GM20000 (cell line): ENCODE measurements at regions not wholly inside any gene's neighbourhood (a gene's known extent, or its start where the extent isn't known, plus 50 kb on each side); places are given as distances from the start of the nearest gene placed in this dataset.
"Not testable (repeated sequence)": the region's sequence is repeated elsewhere in the genome, so short reads cannot be mapped to it uniquely, and the experiment has no call there.

Experiments used
- DNase-seq: peaks from one replicate; pipeline ENCODE4 v3.0.0; 2012; ENCODE audit warnings: low spot score
- TF ChIP-seq, protein P1 (sequence below): IDR thresholded peaks from 2 replicates; pipeline ENCODE4 v1.5.1; 2012; ENCODE audit warnings: mild to moderate bottlenecking, control low read depth; ENCODE audit errors: extremely low read depth, missing control alignments

DNA sequence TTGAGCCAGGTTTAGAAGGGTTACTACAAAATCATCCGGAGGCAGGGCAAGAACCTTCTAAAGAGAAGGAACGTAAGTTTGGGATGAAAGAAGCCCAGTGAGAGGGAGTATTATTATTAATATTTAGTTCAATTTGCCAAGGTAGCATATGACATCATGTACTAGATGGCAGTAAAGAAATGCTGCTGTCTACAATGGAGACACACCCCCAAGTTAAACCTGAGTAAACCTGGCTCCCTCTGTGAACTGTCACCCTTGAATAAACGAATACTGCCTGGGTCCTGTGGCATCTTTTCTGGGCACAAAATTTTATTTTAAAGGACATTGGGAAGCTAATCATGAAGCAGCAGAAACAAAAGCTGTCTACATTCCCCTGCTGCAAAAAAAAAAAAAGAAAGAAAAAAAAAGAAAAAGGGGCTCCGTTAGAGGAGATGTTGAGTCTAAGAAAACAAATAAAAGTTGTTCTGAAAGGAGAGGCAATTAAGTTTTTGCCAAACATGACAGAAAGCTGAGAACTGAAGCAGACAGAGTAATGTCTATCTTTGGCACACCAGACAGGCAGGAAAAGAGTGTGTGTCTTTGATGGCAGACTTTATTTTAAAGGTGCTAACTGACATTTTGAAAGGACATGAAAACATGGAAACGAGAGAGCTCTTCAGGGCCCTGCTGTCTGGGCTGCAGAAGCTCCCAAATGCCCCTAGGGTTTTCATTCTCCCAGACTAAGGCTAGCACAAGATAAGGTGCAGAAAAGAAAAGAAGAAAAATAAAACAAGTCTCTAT, 557.7 kb upstream of the CHAC2 start:
- TF ChIP-seq, protein P1, sequence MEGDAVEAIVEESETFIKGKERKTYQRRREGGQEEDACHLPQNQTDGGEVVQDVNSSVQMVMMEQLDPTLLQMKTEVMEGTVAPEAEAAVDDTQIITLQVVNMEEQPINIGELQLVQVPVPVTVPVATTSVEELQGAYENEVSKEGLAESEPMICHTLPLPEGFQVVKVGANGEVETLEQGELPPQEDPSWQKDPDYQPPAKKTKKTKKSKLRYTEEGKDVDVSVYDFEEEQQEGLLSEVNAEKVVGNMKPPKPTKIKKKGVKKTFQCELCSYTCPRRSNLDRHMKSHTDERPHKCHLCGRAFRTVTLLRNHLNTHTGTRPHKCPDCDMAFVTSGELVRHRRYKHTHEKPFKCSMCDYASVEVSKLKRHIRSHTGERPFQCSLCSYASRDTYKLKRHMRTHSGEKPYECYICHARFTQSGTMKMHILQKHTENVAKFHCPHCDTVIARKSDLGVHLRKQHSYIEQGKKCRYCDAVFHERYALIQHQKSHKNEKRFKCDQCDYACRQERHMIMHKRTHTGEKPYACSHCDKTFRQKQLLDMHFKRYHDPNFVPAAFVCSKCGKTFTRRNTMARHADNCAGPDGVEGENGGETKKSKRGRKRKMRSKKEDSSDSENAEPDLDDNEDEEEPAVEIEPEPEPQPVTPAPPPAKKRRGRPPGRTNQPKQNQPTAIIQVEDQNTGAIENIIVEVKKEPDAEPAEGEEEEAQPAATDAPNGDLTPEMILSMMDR = no peak
- DNase-seq = no peak

DNA sequence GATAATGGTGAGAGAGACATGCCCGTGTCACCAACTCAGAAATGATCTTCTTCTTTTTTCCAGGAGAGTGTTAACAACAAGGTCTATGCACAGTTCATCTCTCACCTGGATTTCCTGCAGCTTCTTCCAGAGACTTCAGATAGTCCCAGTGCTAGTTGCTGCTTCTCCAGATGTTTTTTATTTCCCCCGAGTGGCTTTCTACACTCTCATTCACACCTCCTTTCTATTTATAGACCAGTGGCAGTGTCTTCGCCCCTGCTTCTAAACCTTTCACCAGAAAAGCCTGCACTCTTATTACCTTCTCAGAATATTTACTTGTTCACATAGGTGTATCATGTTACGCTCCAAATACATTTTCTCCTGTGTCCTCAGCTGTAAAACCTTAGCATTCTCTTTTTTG, 558.8 kb upstream of the CHAC2 start:
- TF ChIP-seq, protein P1 = no peak
- no peak for DNase-seq

DNA sequence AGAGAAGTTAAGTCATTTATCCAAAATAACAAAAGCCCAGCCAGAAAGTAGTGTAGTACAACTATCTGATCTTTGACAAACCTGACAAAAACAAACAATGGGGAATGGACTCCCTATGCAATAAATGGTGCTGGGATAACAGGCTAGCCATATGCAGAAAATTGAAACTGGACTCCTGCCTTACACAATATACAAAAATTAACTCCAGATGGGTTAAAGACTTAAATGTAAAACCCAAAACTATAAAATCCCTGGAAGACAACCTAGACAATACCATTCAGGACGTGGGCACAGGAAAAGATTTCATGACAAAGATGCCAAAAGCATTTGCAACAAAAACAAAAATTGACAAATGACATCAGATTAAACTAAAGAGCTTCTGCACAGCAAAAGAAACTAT, 561.4 kb upstream of the CHAC2 start:
- DNase-seq = not testable (repeated sequence)

DNA sequence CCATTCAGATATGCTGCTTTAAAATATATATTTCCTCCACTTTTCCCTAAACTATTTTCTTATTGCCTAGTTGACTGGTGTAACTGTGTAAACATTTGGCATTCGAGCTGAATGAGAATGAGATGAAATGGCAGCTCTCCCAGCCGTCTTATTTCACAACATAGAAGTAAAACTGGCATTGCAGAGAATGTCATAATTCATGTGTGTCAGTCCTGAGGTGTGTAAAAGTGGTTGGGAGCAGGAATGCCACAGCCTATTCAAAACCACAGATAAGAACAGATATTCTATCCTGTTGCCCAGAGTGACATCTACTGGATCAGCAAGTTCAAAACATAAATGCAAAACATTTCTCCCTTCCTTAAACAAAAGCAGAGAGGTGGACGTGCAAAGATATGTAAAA, 565.5 kb upstream of the CHAC2 start:
- DNase-seq = no peak
- TF ChIP-seq, protein P1 = no peak

DNA sequence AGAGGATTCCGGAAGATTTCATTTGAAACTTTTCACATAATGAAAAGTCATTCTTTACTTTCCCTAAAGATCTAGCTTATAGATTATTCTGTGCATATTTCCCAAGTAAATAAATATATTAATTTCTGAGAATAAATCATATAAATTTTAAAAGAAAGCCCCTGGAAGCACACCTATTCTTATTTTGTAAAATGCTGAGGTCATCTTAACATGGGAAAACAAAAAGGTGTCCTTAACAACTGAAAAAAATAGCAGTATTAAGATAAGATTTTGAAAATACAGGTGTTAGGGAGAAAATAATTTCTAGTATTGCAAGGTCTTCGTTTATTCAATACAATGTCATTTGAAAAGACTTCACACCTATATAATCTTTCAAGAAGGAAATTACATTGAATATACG, 567.5 kb upstream of the CHAC2 start:
- no peak for DNase-seq
- TF ChIP-seq, protein P1 = no peak

DNA sequence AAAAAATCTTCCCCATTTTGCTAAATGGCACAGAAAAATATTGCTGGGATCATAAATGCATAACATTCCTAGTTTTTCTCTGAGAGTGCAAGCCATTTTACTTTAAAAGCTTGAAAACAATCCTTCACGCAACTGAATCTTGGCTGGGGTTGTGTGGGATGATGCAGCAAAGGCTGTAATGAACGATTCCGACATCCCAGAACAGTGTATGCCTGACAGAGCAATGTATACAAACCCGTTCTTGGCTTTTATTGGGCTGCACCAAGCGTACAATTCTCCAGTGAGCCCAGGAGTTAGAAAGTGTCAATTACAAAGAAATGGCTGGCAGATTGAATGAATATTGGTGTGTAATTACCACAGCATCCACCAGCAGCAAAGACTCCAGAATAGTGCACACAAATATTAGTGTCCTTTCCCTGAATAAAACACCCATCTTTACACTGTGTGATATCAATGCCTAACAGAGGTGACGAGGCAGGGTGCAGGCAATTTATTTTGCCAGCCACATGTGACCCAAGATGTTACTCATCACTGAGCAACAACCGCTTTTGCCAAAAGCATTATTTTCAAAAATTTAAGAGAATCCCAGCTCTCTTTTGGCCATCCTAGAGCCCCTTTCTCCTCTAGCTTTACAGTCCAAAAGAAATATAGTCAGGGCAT, 578.6 kb upstream of the CHAC2 start:
- TF ChIP-seq, protein P1 = no peak
- DNase-seq = no peak

DNA sequence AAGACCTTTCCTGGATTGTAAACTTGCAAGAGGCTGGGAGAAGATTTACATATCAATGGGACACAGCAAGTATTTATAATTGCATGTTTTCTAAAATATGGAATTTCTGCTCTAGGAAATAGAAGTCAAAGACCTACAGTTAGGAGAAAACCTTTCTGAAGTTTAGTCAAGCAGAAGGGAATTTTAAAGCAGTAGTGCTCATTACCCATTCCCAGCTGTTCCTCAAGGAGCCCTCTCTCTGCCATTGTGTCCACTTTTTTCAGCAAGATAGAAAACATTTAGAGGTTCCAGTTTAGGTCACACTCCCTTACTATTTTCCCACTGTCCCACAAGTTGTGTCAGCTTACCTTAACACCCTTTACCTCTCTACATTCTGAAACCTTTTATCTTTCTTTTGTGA, 584.0 kb upstream of the CHAC2 start:
- TF ChIP-seq, protein P1 = no peak
- DNase-seq = no peak

DNA sequence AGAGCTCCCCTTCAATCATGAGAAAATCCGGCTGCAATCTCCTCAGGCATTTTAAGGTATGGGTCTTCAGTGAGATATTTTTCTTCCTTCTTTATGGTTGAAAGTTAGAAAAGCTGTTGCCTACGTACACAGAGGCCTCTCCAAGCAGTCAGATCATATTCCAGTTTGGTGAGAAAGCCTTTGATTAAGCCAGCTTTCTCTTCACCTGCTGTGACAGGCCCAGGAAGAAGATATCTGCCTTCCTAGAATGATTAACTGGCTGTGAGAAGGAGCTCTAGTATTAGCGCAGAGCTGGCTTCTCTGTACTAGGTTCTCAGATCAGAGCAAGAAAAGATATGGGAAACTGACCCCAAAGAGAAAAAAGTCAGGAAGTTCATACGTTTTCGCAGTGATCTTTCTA, 585.0 kb upstream of the CHAC2 start:
- no peak for DNase-seq
- TF ChIP-seq, protein P1 = no peak
